Skeletal muscle tissue (tissue), 3 donors: ENCODE measurements at regions not wholly inside any gene's neighbourhood (a gene's known extent, or its start where the extent isn't known, plus 50 kb on each side); places are given as distances from the start of the nearest gene placed in this dataset.

ENCODE experiments used
- H3K27ac ChIP-seq: one replicate; pipeline ENCODE4 v1.7.0; 2013; ENCODE audit warnings: mild to moderate bottlenecking, low read depth, low read length, inconsistent platforms
- H3K27me3 ChIP-seq, 3 donors: one replicate each; pipeline ENCODE4 v1.7.0; 2013; ENCODE audit warnings: low read length in 3 of 3; ENCODE audit not compliant: control insufficient read depth in 3 of 3, insufficient read depth in 3 of 3
- H3K36me3 ChIP-seq, 3 donors: one replicate each; pipeline ENCODE4 v1.7.0; 2013; ENCODE audit warnings: low read length in 3 of 3; ENCODE audit not compliant: control insufficient read depth in 3 of 3, insufficient read depth in 3 of 3
- H3K4me1 ChIP-seq, 3 donors: one replicate each; pipeline ENCODE4 v1.7.0; 2013; ENCODE audit warnings: low read length in 3 of 3, mild to moderate bottlenecking in 3 of 3; ENCODE audit not compliant: control insufficient read depth in 3 of 3, insufficient read depth in 3 of 3
- H3K4me3 ChIP-seq, 3 donors: one replicate each; pipeline ENCODE4 v1.7.0; 2013; ENCODE audit warnings: low read length in 3 of 3
- H3K9ac ChIP-seq, 3 donors: one replicate each; pipeline ENCODE4 v1.7.0; 2013; ENCODE audit warnings: low read length in 3 of 3, mild to moderate bottlenecking in 3 of 3, moderate library complexity in 2 of 3, low read depth in 1 of 3
- H3K9me3 ChIP-seq, 3 donors: one replicate each; pipeline ENCODE4 v1.7.0; 2013; ENCODE audit warnings: low read length in 3 of 3; ENCODE audit not compliant: control insufficient read depth in 3 of 3
- donor health status: Osteomylitis.

GRCh38 chr18:23401400-23402347, 51.4 kb upstream of the RIOK3 start:
- Histone ChIP-seq H3K36me3 (no peaks in the 10 kb centered on the region), H3K27ac (no peak overlapping the region), H3K4me3 (no peak overlapping the region), H3K27me3 (no peaks in the 10 kb centered on the region), H3K9me3 (no peaks in the 10 kb centered on the region), H3K4me1 (no peaks in the 10 kb centered on the region), H3K9ac (no peak overlapping the region)
